ENCODE measurements at regions not wholly inside any gene's neighbourhood (a gene's known extent, or its start where the extent isn't known, plus 50 kb on each side); places are given as distances from the start of the nearest gene placed in this dataset.
"Not testable (repeated sequence)": the region's sequence is repeated elsewhere in the genome, so short reads cannot be mapped to it uniquely, and the experiment has no call there.

GRCh38 chr10:84012831-84013458 is 126.4 kb upstream of the GHITM start:
- Mint-ChIP-seq H3K27me3 (peaks cover 16 to 18% of the 10 kb centered on the region in 2 donors), H3K9me3 (no peaks in the 10 kb centered on the region), H3K4me3 (no peak overlapping the region), H3K27ac (no peak overlapping the region), H3K36me3 (no peaks in the 10 kb centered on the region), H3K4me1 (ENCODE audit: low read depth in 2 of 2) (no peaks in the 10 kb centered on the region)
- ATAC-seq (no peak), DNase-seq (ENCODE audit: low spot score) (no peak)

- Mint-ChIP-seq H3K27ac (no peak overlapping the region), H3K4me3 (no peak overlapping the region), H3K9me3 (no peaks in the 10 kb centered on the region), H3K27me3 (peaks cover 15 to 16% of the 10 kb centered on the region in 2 donors), H3K4me1 (ENCODE audit: low read depth in 2 of 2) (no peaks in the 10 kb centered on the region), H3K36me3 (peaks cover 3% of the 10 kb centered on the region)
- DNase-seq (ENCODE audit: low spot score) (no peak), ATAC-seq (no peak)
Measured at GRCh38 chr10:84015877-84016595, 123.3 kb upstream of the GHITM start.

DNA sequence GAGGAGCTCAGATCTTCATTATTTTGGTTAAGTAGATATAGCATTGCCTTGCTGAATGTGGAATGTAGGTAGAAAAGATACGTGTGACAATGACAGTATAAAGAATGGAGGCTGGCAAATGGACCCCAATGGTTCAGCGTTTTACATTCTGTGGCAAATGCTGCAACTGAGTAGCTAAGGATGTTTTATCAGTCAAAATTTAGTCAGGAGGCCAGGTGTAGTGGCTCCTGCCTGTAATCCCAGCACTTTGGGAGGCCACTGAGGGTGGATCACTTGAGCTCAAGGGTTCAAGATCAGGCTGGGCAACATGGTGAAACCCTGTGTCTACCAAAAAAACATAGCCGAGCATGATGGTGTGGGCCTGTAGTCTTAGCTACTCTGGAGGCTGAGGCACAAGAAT is 120.5 kb upstream of the GHITM start:
- peaks cover 11 to 12% of the 10 kb centered on the region in 2 donors for H3K27me3 Mint-ChIP-seq

GRCh38 chr10:84019854-84020458 is 119.4 kb upstream of the GHITM start:
- H3K27me3 Mint-ChIP-seq, result peaks cover 9 to 11% of the 10 kb centered on the region in 2 donors
- ATAC-seq; DNase-seq (ENCODE audit: low spot score); H3K4me3 Mint-ChIP-seq; H3K27ac Mint-ChIP-seq; H3K4me1 Mint-ChIP-seq (ENCODE audit: low read depth in 2 of 2): not testable (repeated sequence)
- H3K9me3 Mint-ChIP-seq, result peaks cover 11% of the 10 kb centered on the region
- peaks cover 17% of the 10 kb centered on the region for H3K36me3 Mint-ChIP-seq

More for the DNA sequence above, 120.5 kb upstream of the GHITM start:
- Mint-ChIP-seq H3K9me3 (peaks cover 11% of the 10 kb centered on the region), H3K27ac (no peak overlapping the region), H3K4me1 (ENCODE audit: low read depth in 2 of 2) (no peaks in the 10 kb centered on the region), H3K4me3 (no peak overlapping the region), H3K36me3 (peaks cover 17% of the 10 kb centered on the region)
- ATAC-seq, result no peak
- DNase-seq (ENCODE audit: low spot score), result no peak

- Mint-ChIP-seq H3K4me1 (ENCODE audit: low read depth in 2 of 2) (no peaks in the 10 kb centered on the region), H3K9me3 (peaks cover 10% of the 10 kb centered on the region), H3K36me3 (peaks cover 8% of the 10 kb centered on the region), H3K27me3 (peaks cover 0 to 2% of the 10 kb centered on the region in 2 donors), H3K4me3 (no peak overlapping the region), H3K27ac (no peak overlapping the region)
- ATAC-seq (no peak), DNase-seq (ENCODE audit: low spot score) (no peak)
Measured at GRCh38 chr10:84026821-84027257, 112.5 kb upstream of the GHITM start.

DNA sequence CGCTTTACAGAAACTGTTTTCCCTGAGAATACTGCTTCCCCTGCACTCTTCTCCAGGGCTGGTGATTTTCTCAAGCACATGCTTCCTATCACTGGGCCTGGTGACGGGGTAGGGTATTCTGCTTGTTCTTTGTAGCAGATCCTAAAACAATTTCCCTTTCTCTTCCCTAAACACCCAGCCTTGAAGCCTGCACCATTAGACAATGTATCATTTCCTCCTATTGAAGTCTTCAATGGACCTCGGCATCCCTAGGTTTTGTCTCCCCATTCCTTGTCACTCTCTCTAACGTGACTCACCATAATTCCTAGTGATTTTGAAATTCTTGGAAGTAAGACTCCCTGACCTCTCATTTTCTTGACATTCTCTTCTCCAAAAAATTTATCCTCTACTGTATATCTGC is 109.5 kb upstream of the GHITM start:
- DNase-seq (ENCODE audit: low spot score) (no peak), ATAC-seq (no peak)
- Mint-ChIP-seq H3K27me3 (peaks cover 0 to 5% of the 10 kb centered on the region in 2 donors), H3K4me3 (no peak overlapping the region), H3K36me3 (no peaks in the 10 kb centered on the region), H3K9me3 (no peaks in the 10 kb centered on the region), H3K4me1 (ENCODE audit: low read depth in 2 of 2) (no peaks in the 10 kb centered on the region), H3K27ac (no peak overlapping the region)

- H3K4me1 Mint-ChIP-seq (ENCODE audit: low read depth in 2 of 2), result no peaks in the 10 kb centered on the region
- H3K27ac Mint-ChIP-seq, result no peak overlapping the region
- H3K36me3 Mint-ChIP-seq, result no peaks in the 10 kb centered on the region
- no peak for DNase-seq (ENCODE audit: low spot score)
- no peak overlapping the region for H3K4me3 Mint-ChIP-seq
- H3K27me3 Mint-ChIP-seq, result peaks cover 15 to 40% of the 10 kb centered on the region in 2 donors
- no peak for ATAC-seq
- H3K9me3 Mint-ChIP-seq, result no peaks in the 10 kb centered on the region
Measured at GRCh38 chr10:84038035-84038434, 101.3 kb upstream of the GHITM start.

DNA sequence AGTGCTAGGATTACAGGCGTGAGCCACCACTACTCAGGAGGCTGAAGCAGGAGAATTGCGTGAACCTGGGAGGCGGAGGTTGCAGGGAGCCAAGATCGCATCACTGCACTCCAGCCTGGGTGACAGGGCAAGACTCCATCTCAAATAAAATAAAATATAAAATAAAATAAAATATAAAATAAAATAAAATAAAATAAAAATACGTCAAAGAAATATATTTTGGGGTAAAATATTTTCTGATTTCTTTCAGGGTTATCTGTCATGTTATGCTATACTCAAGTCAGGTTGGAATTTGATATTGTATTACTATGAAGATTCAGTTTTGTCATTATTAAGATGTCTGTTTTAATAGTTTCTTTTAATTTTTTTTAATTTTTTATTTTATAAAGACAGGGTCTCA is 99.4 kb upstream of the GHITM start:
- no peaks in the 10 kb centered on the region for H3K36me3 Mint-ChIP-seq
- peaks cover 15 to 35% of the 10 kb centered on the region in 2 donors for H3K27me3 Mint-ChIP-seq
- no peaks in the 10 kb centered on the region for H3K9me3 Mint-ChIP-seq
- no peak overlapping the region for H3K27ac Mint-ChIP-seq
- H3K4me1 Mint-ChIP-seq (ENCODE audit: low read depth in 2 of 2), result no peaks in the 10 kb centered on the region
- no peak for DNase-seq (ENCODE audit: low spot score)
- no peak overlapping the region for H3K4me3 Mint-ChIP-seq
- ATAC-seq, result no peak

- Mint-ChIP-seq H3K36me3 (peaks cover 5% of the 10 kb centered on the region), H3K27me3 (peaks cover 26 to 41% of the 10 kb centered on the region in 2 donors), H3K4me1 (ENCODE audit: low read depth in 2 of 2) (no peaks in the 10 kb centered on the region), H3K4me3 (no peak overlapping the region), H3K9me3 (peaks cover 5% of the 10 kb centered on the region), H3K27ac (no peak overlapping the region)
- no peak for DNase-seq (ENCODE audit: low spot score)
- no peak for ATAC-seq
Measured at GRCh38 chr10:84047258-84048010, 91.9 kb upstream of the GHITM start.

- peaks cover 5% of the 10 kb centered on the region for H3K9me3 Mint-ChIP-seq
Measured at GRCh38 chr10:84049645-84050011, 89.7 kb upstream of the GHITM start.

GRCh38 chr10:84053626-84054025 is 85.7 kb upstream of the GHITM start:
- no peak overlapping the region for H3K27ac Mint-ChIP-seq
- H3K27me3 Mint-ChIP-seq, result peaks cover 21 to 39% of the 10 kb centered on the region in 2 donors
- ATAC-seq, result no peak
- H3K9me3 Mint-ChIP-seq, result peaks cover 5% of the 10 kb centered on the region
- DNase-seq (ENCODE audit: low spot score), result no peak
- no peaks in the 10 kb centered on the region for H3K4me1 Mint-ChIP-seq (ENCODE audit: low read depth in 2 of 2)
- H3K36me3 Mint-ChIP-seq, result peaks cover 5% of the 10 kb centered on the region
- no peak overlapping the region for H3K4me3 Mint-ChIP-seq

More at GRCh38 chr10:84049645-84050011, 89.7 kb upstream of the GHITM start:
- Mint-ChIP-seq H3K36me3 (peaks cover 5% of the 10 kb centered on the region), H3K4me1 (ENCODE audit: low read depth in 2 of 2) (no peaks in the 10 kb centered on the region), H3K27ac (no peak overlapping the region), H3K27me3 (peaks cover 26 to 49% of the 10 kb centered on the region in 2 donors), H3K4me3 (no peak overlapping the region)
- ATAC-seq (no peak), DNase-seq (ENCODE audit: low spot score) (no peak)

GRCh38 chr10:84054743-84055142 is 84.6 kb upstream of the GHITM start:
- no peak overlapping the region for H3K27ac Mint-ChIP-seq
- no peaks in the 10 kb centered on the region for H3K4me1 Mint-ChIP-seq (ENCODE audit: low read depth in 2 of 2)
- peaks cover 17 to 31% of the 10 kb centered on the region in 2 donors for H3K27me3 Mint-ChIP-seq
- no peaks in the 10 kb centered on the region for H3K36me3 Mint-ChIP-seq
- DNase-seq (ENCODE audit: low spot score) (no peak), ATAC-seq (no peak)
- H3K9me3 Mint-ChIP-seq, result no peaks in the 10 kb centered on the region
- H3K4me3 Mint-ChIP-seq, result no peak overlapping the region

- no peaks in the 10 kb centered on the region for H3K9me3 Mint-ChIP-seq
- no peaks in the 10 kb centered on the region for H3K4me1 Mint-ChIP-seq (ENCODE audit: low read depth in 2 of 2)
- no peak overlapping the region for H3K27ac Mint-ChIP-seq
- ATAC-seq, result no peak
- H3K36me3 Mint-ChIP-seq, result no peaks in the 10 kb centered on the region
- H3K27me3 Mint-ChIP-seq, result peaks cover 16 to 29% of the 10 kb centered on the region in 2 donors
- DNase-seq (ENCODE audit: low spot score), result no peak
- no peak overlapping the region for H3K4me3 Mint-ChIP-seq
Measured at GRCh38 chr10:84059526-84059925, 79.8 kb upstream of the GHITM start.

All from natural killer cell treated with Interleukin-12 subunit alpha and Interleukin-12 subunit beta and Interleukin-15 and Interleukin-18, amount 100 ng/mL, for 72 hours (primary cell).